ENCODE measurements at regions not wholly inside any gene's neighbourhood (a gene's known extent, or its start where the extent isn't known, plus 50 kb on each side); places are given as distances from the start of the nearest gene placed in this dataset.

GRCh38 chr18:8458546-8459215 lies 150.6 kb upstream of the RAB12 start (continued):
- TF ChIP-seq AGO1 (IDR thresholded peaks at IDR 0.05; ENCODE audit: low read depth, low read length, poor library complexity, severe bottlenecking): no peak
- no peak for TF ChIP-seq STAT5B (CRISPR knock-in tag; IDR thresholded peaks at IDR 0.05)
- no peak for TF ChIP-seq ZSCAN21 (CRISPR knock-in tag; IDR thresholded peaks at IDR 0.05; ENCODE audit: borderline replicate concordance)
- no peak for TF ChIP-seq HDAC1 (CRISPR knock-in tag; IDR thresholded peaks at IDR 0.05)

- no peaks in the 10 kb centered on the region for H4K20me1 ChIP-seq (ENCODE audit: insufficient read depth, low read length)
- no peak for DNase-seq (ENCODE audit: low spot score)
- CTCF ChIA-PET (ENCODE audit: low intra/inter-chr PET ratio, low total read pairs): no interaction called here
- H3K4me3 ChIP-seq (replicated peaks in 1 of 3; ENCODE audit: insufficient read depth in 1 of 3, low read depth in 2 of 3, low read length in 3 of 3): no peak overlapping the region
- no peaks in the 10 kb centered on the region for H3K36me3 ChIP-seq (replicated peaks in 1 of 2; ENCODE audit: control insufficient read depth in 1 of 2, insufficient read depth in 2 of 2, low read length in 2 of 2)
- H3K4me1 ChIP-seq (ENCODE audit: insufficient read depth, low read length): peaks cover 15% of the 10 kb centered on the region
- no peak overlapping the region for H3K27ac ChIP-seq (ENCODE audit: extremely low read length, insufficient read depth, low read length)
- WGBS (ENCODE audit: low lambda C conversion rate): 47% methylated on average over 4 of the region's 5 CpGs
- no peaks in the 10 kb centered on the region for H3K9me3 ChIP-seq (ENCODE audit: low read length)
- no peak overlapping the region for H3K9ac ChIP-seq (ENCODE audit: insufficient read depth, low read depth, low read length)
- no peak for TF ChIP-seq ZNF446 (CRISPR knock-in tag; IDR thresholded peaks at IDR 0.05)
- TF ChIP-seq ZNF75D (CRISPR knock-in tag; IDR thresholded peaks at IDR 0.05; ENCODE audit: borderline replicate concordance): no peak
- TF ChIP-seq CCAR2 (optimal IDR thresholded peaks at IDR 0.05; ENCODE audit: low read depth, low read length): no peak
- no peak for TF ChIP-seq RFX1 (IDR thresholded peaks at IDR 0.05)
- no peak for TF ChIP-seq ADNP (CRISPR knock-in tag; IDR thresholded peaks at IDR 0.05)
- TF ChIP-seq GATA4 (IDR thresholded peaks at IDR 0.05; ENCODE audit: borderline replicate concordance, low read depth): no peak
- TF ChIP-seq, protein P1, sequence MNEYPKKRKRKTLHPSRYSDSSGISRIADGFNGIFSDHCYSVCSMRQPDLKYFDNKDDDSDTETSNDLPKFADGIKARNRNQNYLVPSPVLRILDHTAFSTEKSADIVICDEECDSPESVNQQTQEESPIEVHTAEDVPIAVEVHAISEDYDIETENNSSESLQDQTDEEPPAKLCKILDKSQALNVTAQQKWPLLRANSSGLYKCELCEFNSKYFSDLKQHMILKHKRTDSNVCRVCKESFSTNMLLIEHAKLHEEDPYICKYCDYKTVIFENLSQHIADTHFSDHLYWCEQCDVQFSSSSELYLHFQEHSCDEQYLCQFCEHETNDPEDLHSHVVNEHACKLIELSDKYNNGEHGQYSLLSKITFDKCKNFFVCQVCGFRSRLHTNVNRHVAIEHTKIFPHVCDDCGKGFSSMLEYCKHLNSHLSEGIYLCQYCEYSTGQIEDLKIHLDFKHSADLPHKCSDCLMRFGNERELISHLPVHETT (CRISPR knock-in tag; conservative IDR thresholded peaks at IDR 0.05): no peak
- TF ChIP-seq ZNF468 (CRISPR knock-in tag; IDR thresholded peaks at IDR 0.05): no peak
- TF ChIP-seq SP1 (IDR thresholded peaks at IDR 0.05): no peak
- TF ChIP-seq SP1 (CRISPR knock-in tag; IDR thresholded peaks at IDR 0.05): no peak
- TF ChIP-seq, protein P2, sequence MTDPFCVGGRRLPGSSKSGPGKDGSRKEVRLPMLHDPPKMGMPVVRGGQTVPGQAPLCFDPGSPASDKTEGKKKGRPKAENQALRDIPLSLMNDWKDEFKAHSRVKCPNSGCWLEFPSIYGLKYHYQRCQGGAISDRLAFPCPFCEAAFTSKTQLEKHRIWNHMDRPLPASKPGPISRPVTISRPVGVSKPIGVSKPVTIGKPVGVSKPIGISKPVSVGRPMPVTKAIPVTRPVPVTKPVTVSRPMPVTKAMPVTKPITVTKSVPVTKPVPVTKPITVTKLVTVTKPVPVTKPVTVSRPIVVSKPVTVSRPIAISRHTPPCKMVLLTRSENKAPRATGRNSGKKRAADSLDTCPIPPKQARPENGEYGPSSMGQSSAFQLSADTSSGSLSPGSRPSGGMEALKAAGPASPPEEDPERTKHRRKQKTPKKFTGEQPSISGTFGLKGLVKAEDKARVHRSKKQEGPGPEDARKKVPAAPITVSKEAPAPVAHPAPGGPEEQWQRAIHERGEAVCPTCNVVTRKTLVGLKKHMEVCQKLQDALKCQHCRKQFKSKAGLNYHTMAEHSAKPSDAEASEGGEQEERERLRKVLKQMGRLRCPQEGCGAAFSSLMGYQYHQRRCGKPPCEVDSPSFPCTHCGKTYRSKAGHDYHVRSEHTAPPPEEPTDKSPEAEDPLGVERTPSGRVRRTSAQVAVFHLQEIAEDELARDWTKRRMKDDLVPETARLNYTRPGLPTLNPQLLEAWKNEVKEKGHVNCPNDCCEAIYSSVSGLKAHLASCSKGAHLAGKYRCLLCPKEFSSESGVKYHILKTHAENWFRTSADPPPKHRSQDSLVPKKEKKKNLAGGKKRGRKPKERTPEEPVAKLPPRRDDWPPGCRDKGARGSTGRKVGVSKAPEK (CRISPR knock-in tag; IDR thresholded peaks at IDR 0.05; ENCODE audit: borderline replicate concordance): no peak
- H3K4me2 ChIP-seq (ENCODE audit: low read depth, low read length): no peak overlapping the region
- H3K79me2 ChIP-seq (ENCODE audit: insufficient read depth, low read length): no peaks in the 10 kb centered on the region
- BruUV-seq (replicated peaks): no TSS peak
- no peak for ATAC-seq
- in situ Hi-C loops (cut with HindIII; ENCODE audit: extremely low pct_ligation_motif_present, low pct_unique_long_range_greater_than_20kb) (no loop called here), intact Hi-C loops (cut with micrococcal nuclease; ENCODE audit: unreplicated experiment) (no loop called here)
- peaks cover 0 to 4% of the 10 kb centered on the region in 2 experiments; a peak in 1 of 5 replicates for H3K27me3 ChIP-seq (ENCODE audit: control insufficient read depth in 1 of 2, insufficient read depth in 2 of 2, low read length in 2 of 2)
- no peak for FAIRE-seq
- POLR2A ChIA-PET: no interaction called here
- H2AFZ ChIP-seq (ENCODE audit: low read length): no peak overlapping the region
Observed at GRCh38 chr18:8460748-8461147, 148.5 kb upstream of the RAB12 start.

All from HepG2 (cell line).